ENCODE measurements at regions not wholly inside any gene's neighbourhood (a gene's known extent, or its start where the extent isn't known, plus 50 kb on each side); places are given as distances from the start of the nearest gene placed in this dataset.

DNA sequence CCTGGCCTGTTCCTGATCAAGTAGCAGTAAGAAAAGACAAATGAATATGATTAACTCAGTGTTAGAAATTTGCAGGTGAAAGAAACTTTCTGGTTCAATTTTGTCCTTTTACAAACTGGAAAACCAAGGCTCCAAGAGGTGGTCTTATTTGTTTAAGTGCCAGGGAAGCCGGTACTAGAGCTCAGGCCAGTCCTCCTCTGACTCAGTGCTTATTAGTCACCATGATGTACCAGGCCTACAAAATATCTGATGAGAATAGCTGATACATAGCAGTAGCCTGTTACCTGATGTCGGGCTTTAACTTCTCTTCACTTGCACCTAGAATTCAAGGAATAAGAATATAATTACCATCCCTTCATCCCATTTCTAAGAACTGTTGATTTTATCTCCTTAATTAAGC lies 394.8 kb downstream of the LMX1A start:
- TF ChIP-seq TARDBP (IDR thresholded peaks at IDR 0.05) (no peak), GATA2 (CRISPR knock-in tag; IDR thresholded peaks at IDR 0.05) (no peak), ZNF121 (CRISPR knock-in tag; conservative IDR thresholded peaks at IDR 0.05) (no peak), CBX3 (IDR thresholded peaks at IDR 0.05; ENCODE audit: borderline replicate concordance in 1 of 2, low read length in 2 of 2) (no peak)
- TF ChIP-seq, protein P1, sequence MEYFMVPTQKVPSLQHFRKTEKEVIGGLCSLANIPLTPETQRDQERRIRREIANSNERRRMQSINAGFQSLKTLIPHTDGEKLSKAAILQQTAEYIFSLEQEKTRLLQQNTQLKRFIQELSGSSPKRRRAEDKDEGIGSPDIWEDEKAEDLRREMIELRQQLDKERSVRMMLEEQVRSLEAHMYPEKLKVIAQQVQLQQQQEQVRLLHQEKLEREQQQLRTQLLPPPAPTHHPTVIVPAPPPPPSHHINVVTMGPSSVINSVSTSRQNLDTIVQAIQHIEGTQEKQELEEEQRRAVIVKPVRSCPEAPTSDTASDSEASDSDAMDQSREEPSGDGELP (CRISPR knock-in tag; IDR thresholded peaks at IDR 0.05; ENCODE audit: borderline replicate concordance), result no peak
- TF ChIP-seq, protein P2, sequence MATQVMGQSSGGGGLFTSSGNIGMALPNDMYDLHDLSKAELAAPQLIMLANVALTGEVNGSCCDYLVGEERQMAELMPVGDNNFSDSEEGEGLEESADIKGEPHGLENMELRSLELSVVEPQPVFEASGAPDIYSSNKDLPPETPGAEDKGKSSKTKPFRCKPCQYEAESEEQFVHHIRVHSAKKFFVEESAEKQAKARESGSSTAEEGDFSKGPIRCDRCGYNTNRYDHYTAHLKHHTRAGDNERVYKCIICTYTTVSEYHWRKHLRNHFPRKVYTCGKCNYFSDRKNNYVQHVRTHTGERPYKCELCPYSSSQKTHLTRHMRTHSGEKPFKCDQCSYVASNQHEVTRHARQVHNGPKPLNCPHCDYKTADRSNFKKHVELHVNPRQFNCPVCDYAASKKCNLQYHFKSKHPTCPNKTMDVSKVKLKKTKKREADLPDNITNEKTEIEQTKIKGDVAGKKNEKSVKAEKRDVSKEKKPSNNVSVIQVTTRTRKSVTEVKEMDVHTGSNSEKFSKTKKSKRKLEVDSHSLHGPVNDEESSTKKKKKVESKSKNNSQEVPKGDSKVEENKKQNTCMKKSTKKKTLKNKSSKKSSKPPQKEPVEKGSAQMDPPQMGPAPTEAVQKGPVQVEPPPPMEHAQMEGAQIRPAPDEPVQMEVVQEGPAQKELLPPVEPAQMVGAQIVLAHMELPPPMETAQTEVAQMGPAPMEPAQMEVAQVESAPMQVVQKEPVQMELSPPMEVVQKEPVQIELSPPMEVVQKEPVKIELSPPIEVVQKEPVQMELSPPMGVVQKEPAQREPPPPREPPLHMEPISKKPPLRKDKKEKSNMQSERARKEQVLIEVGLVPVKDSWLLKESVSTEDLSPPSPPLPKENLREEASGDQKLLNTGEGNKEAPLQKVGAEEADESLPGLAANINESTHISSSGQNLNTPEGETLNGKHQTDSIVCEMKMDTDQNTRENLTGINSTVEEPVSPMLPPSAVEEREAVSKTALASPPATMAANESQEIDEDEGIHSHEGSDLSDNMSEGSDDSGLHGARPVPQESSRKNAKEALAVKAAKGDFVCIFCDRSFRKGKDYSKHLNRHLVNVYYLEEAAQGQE (IDR thresholded peaks at IDR 0.05; ENCODE audit: borderline replicate concordance), result no peak
- TF ChIP-seq, protein P2 (CRISPR knock-in tag; IDR thresholded peaks at IDR 0.05; ENCODE audit: low read depth), result no peak
- TF ChIP-seq, protein P3, sequence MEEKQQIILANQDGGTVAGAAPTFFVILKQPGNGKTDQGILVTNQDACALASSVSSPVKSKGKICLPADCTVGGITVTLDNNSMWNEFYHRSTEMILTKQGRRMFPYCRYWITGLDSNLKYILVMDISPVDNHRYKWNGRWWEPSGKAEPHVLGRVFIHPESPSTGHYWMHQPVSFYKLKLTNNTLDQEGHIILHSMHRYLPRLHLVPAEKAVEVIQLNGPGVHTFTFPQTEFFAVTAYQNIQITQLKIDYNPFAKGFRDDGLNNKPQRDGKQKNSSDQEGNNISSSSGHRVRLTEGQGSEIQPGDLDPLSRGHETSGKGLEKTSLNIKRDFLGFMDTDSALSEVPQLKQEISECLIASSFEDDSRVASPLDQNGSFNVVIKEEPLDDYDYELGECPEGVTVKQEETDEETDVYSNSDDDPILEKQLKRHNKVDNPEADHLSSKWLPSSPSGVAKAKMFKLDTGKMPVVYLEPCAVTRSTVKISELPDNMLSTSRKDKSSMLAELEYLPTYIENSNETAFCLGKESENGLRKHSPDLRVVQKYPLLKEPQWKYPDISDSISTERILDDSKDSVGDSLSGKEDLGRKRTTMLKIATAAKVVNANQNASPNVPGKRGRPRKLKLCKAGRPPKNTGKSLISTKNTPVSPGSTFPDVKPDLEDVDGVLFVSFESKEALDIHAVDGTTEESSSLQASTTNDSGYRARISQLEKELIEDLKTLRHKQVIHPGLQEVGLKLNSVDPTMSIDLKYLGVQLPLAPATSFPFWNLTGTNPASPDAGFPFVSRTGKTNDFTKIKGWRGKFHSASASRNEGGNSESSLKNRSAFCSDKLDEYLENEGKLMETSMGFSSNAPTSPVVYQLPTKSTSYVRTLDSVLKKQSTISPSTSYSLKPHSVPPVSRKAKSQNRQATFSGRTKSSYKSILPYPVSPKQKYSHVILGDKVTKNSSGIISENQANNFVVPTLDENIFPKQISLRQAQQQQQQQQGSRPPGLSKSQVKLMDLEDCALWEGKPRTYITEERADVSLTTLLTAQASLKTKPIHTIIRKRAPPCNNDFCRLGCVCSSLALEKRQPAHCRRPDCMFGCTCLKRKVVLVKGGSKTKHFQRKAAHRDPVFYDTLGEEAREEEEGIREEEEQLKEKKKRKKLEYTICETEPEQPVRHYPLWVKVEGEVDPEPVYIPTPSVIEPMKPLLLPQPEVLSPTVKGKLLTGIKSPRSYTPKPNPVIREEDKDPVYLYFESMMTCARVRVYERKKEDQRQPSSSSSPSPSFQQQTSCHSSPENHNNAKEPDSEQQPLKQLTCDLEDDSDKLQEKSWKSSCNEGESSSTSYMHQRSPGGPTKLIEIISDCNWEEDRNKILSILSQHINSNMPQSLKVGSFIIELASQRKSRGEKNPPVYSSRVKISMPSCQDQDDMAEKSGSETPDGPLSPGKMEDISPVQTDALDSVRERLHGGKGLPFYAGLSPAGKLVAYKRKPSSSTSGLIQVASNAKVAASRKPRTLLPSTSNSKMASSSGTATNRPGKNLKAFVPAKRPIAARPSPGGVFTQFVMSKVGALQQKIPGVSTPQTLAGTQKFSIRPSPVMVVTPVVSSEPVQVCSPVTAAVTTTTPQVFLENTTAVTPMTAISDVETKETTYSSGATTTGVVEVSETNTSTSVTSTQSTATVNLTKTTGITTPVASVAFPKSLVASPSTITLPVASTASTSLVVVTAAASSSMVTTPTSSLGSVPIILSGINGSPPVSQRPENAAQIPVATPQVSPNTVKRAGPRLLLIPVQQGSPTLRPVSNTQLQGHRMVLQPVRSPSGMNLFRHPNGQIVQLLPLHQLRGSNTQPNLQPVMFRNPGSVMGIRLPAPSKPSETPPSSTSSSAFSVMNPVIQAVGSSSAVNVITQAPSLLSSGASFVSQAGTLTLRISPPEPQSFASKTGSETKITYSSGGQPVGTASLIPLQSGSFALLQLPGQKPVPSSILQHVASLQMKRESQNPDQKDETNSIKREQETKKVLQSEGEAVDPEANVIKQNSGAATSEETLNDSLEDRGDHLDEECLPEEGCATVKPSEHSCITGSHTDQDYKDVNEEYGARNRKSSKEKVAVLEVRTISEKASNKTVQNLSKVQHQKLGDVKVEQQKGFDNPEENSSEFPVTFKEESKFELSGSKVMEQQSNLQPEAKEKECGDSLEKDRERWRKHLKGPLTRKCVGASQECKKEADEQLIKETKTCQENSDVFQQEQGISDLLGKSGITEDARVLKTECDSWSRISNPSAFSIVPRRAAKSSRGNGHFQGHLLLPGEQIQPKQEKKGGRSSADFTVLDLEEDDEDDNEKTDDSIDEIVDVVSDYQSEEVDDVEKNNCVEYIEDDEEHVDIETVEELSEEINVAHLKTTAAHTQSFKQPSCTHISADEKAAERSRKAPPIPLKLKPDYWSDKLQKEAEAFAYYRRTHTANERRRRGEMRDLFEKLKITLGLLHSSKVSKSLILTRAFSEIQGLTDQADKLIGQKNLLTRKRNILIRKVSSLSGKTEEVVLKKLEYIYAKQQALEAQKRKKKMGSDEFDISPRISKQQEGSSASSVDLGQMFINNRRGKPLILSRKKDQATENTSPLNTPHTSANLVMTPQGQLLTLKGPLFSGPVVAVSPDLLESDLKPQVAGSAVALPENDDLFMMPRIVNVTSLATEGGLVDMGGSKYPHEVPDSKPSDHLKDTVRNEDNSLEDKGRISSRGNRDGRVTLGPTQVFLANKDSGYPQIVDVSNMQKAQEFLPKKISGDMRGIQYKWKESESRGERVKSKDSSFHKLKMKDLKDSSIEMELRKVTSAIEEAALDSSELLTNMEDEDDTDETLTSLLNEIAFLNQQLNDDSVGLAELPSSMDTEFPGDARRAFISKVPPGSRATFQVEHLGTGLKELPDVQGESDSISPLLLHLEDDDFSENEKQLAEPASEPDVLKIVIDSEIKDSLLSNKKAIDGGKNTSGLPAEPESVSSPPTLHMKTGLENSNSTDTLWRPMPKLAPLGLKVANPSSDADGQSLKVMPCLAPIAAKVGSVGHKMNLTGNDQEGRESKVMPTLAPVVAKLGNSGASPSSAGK (IDR thresholded peaks at IDR 0.05), result no peak
